Type B pancreatic cell (in vitro differentiated cells): ENCODE measurements at regions not wholly inside any gene's neighbourhood (a gene's known extent, or its start where the extent isn't known, plus 50 kb on each side); places are given as distances from the start of the nearest gene placed in this dataset.

Source experiments
- DNase-seq: peaks from one replicate; pipeline ENCODE4 v3.0.0; 2021; ENCODE audit warnings: mixed read lengths; ENCODE audit not compliant: unreplicated experiment; ENCODE audit errors: extremely low spot score
- H3K27ac Mint-ChIP-seq: 2 replicates; pipeline ENCODE4 v1.8.0; 2021; ENCODE audit warnings: mild to moderate bottlenecking, mixed read lengths
- H3K27me3 Mint-ChIP-seq: 2 replicates; pipeline ENCODE4 v1.8.0; 2021; ENCODE audit warnings: mixed read lengths
- H3K36me3 Mint-ChIP-seq: 2 replicates; pipeline ENCODE4 v1.8.0; 2021; ENCODE audit warnings: mixed read lengths
- H3K4me1 Mint-ChIP-seq: one replicate; pipeline ENCODE4 v1.8.0; 2021; ENCODE audit warnings: mixed read lengths; ENCODE audit not compliant: unreplicated experiment
- H3K4me3 Mint-ChIP-seq: 2 replicates; pipeline ENCODE4 v1.8.0; 2021; ENCODE audit warnings: mild to moderate bottlenecking, mixed read lengths
- H3K9me3 Mint-ChIP-seq: 2 replicates; pipeline ENCODE4 v1.8.0; 2021; ENCODE audit warnings: mixed read lengths
- CTCF ChIP-seq: fragments of 200-600 bp; sonication (generic); conservative IDR thresholded peaks from 2 replicates; pipeline ENCODE4 v1.5.0; 2021; ENCODE audit warnings: antibody characterized with exemption, mild to moderate bottlenecking

GRCh38 chr2:19532547-19533196, 174.2 kb upstream of the OSR1 start:
- H3K9me3 Mint-ChIP-seq, result peaks cover 5% of the 10 kb centered on the region
- H3K27me3 Mint-ChIP-seq, result peaks cover 6% of the 10 kb centered on the region
- no peak for DNase-seq
- H3K4me1 Mint-ChIP-seq, result peaks cover 6% of the 10 kb centered on the region
- no peak for TF ChIP-seq CTCF
- no peaks in the 10 kb centered on the region for H3K36me3 Mint-ChIP-seq
- H3K4me3 Mint-ChIP-seq, result no peak overlapping the region
- H3K27ac Mint-ChIP-seq, result no peak overlapping the region

GRCh38 chr2:19529677-19530076, 171.3 kb upstream of the OSR1 start:
- no peak for DNase-seq
- peaks cover 5% of the 10 kb centered on the region for H3K9me3 Mint-ChIP-seq
- H3K4me3 Mint-ChIP-seq, result no peak overlapping the region
- peaks cover 6% of the 10 kb centered on the region for H3K4me1 Mint-ChIP-seq
- no peaks in the 10 kb centered on the region for H3K36me3 Mint-ChIP-seq
- H3K27ac Mint-ChIP-seq, result no peak overlapping the region
- peaks cover 6% of the 10 kb centered on the region for H3K27me3 Mint-ChIP-seq
- no peak for TF ChIP-seq CTCF

GRCh38 chr2:19527771-19528170, 169.3 kb upstream of the OSR1 start:
- Mint-ChIP-seq H3K27me3 (peaks cover 8% of the 10 kb centered on the region), H3K9me3 (peaks cover 5% of the 10 kb centered on the region), H3K27ac (no peak overlapping the region), H3K4me3 (no peak overlapping the region), H3K36me3 (no peaks in the 10 kb centered on the region), H3K4me1 (peaks cover 6% of the 10 kb centered on the region)
- no peak for TF ChIP-seq CTCF
- DNase-seq, result no peak

GRCh38 chr2:19525313-19525712, 166.9 kb upstream of the OSR1 start:
- Mint-ChIP-seq H3K4me1 (peaks cover 6% of the 10 kb centered on the region), H3K27me3 (peaks cover 7% of the 10 kb centered on the region), H3K9me3 (no peaks in the 10 kb centered on the region), H3K36me3 (no peaks in the 10 kb centered on the region), H3K4me3 (no peak overlapping the region), H3K27ac (no peak overlapping the region)
- DNase-seq, result no peak
- TF ChIP-seq CTCF, result no peak

GRCh38 chr2:19519045-19519444, 160.6 kb upstream of the OSR1 start:
- H3K4me3 Mint-ChIP-seq, result no peak overlapping the region
- peaks cover 5% of the 10 kb centered on the region for H3K4me1 Mint-ChIP-seq
- DNase-seq, result no peak
- no peaks in the 10 kb centered on the region for H3K9me3 Mint-ChIP-seq
- peaks cover 8% of the 10 kb centered on the region for H3K27me3 Mint-ChIP-seq
- no peak overlapping the region for H3K27ac Mint-ChIP-seq
- TF ChIP-seq CTCF, result no peak
- H3K36me3 Mint-ChIP-seq, result no peaks in the 10 kb centered on the region

- peaks cover 3% of the 10 kb centered on the region for H3K9me3 Mint-ChIP-seq
- no peaks in the 10 kb centered on the region for H3K36me3 Mint-ChIP-seq
- DNase-seq, result no peak
- no peak for TF ChIP-seq CTCF
- no peak overlapping the region for H3K27ac Mint-ChIP-seq
- no peak overlapping the region for H3K4me3 Mint-ChIP-seq
- peaks cover 17% of the 10 kb centered on the region for H3K27me3 Mint-ChIP-seq
- H3K4me1 Mint-ChIP-seq, result peaks cover 17% of the 10 kb centered on the region
Measured at GRCh38 chr2:19507137-19507536, 148.7 kb upstream of the OSR1 start.
